HG03135 (cell line): ENCODE measurements at regions not wholly inside any gene's neighbourhood (a gene's known extent, or its start where the extent isn't known, plus 50 kb on each side); places are given as distances from the start of the nearest gene placed in this dataset.

Experiments
- ATAC-seq: cut with Tn5 transposase; IDR thresholded peaks from one replicate; pipeline ENCODE4 v1.9.1; 2021; ENCODE audit warnings: mild to moderate bottlenecking, moderate library complexity; ENCODE audit not compliant: unreplicated experiment

DNA sequence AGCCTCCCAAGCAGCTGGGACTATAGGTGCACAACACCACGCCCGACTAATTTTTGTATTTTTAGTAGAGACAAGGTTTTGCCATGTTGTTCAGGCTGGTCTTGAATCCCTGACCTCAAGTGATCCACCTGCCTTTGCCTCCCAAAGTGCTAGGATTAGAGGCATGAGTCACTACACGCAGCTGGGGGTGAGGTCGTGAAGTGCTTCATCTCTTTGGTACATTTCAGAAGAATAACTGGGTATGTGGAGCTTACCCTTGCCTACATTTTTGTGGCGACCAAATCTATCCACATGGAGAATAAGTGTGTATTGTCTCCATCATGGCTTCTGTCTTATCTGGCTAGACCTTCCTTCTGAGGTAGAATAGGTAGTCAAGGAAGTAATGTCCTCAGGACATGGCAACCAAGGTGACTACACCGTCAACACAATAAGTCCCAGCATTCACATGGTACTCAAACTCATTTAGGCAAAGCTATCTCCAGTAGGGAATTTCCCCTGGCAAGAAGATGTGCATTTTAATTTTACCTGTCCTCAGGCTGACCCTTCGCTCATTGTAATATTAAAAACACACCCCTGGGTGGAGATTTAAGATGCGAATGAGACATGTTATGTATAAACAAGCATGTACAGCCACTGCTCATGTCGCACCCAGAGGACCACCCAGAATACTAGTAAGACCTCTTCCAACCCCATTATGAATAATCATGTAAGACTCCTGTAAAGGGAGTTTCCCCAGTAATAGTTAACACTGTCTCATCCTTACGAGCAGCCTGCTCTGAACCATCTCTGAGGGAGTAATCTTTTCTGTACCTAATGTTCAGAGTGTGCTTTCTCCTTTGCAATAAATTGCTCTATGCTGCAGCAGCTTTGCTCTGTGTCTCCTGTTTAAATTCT is 1173.2 kb downstream of the TAF11L14 start:
- no peak for ATAC-seq

DNA sequence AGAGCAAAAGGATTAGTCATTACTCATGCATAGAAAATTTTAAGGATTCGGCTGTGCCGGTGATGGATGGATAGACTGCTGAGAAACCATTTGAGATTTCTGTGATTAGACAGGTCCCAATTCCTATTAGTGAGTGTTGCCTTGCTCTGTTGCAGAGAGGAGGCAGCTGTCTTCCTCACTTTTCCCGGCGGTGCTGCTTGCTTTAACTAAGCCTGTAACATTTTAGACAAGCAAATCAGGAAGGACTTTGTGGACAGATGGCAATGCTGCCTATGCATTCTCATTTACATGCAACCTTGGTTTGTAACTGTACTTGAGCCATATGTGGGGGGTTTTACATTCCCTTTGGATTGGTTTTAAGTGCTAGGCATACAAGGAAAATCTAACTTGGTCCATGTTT is 1176.3 kb downstream of the CDH18 start:
- no peak for ATAC-seq

DNA sequence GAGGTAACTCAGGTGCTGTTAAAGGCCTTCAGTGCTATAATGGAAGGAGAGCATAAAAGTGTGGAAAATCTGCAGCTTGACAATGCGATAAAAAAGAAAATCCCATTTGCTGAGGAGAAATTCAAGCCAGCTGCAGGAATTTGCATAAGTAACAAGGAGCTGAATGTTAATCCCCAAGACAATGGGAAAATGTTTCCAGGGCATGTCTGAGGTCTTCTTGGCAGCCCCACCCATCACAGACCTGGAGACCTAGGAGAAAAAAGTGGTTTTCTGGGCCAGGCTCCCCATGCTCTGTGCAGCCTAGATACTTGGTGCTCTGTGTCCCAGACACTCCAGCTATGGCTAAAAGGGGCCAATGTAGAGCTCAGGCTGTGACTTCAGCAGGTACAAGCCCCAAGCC is 1159.6 kb downstream of the CDH18 start:
- no peak for ATAC-seq

DNA sequence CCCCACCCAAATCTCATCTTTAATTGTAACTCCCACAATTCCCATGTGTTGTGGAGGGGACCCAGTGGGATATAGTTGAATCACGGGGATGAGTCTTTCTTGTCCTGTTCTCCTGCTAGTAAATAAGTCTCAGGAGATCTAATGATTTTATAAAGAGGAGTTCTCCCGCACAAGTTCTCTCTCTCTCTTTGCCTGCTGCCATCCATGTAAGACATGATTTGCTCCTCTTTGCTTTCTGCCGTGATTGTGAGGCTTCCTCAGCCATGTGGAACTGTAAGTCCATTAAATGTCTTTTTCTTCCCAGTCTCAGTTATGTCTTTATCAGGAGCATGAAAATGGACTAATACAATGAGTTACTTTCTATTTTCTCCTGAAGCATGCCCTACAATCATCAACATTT is 1158.5 kb downstream of the CDH18 start:
- ATAC-seq, result no peak

GRCh38 chr5:18850216-18850615 is 1137.8 kb downstream of the CDH18 start:
- ATAC-seq, result no peak

GRCh38 chr5:18872978-18873377 is 1115.0 kb downstream of the CDH18 start:
- ATAC-seq, result no peak

DNA sequence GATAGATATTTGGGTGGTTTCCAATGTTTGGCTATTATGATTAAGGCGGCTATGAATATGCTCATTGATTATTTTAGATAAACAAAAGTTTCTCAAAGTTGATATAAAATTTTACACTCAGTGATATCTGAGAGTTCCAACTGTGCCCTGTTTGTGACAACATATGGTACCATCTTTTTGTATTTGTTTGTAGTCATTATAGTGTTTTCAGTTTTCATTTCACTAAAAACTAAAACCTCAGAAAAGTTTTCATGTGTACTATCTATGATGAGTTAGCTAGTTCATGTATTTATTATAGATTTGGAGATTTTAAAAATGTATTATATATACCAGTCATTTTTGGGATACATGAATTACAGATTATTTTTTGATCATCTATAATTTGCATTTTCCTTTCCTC is 1111.4 kb downstream of the CDH18 start:
- no peak for ATAC-seq

GRCh38 chr5:18881615-18882014 is 1106.4 kb downstream of the CDH18 start:
- no peak for ATAC-seq

- ATAC-seq, result no peak
Measured at GRCh38 chr5:18882154-18882553, 1105.8 kb downstream of the CDH18 start.

DNA sequence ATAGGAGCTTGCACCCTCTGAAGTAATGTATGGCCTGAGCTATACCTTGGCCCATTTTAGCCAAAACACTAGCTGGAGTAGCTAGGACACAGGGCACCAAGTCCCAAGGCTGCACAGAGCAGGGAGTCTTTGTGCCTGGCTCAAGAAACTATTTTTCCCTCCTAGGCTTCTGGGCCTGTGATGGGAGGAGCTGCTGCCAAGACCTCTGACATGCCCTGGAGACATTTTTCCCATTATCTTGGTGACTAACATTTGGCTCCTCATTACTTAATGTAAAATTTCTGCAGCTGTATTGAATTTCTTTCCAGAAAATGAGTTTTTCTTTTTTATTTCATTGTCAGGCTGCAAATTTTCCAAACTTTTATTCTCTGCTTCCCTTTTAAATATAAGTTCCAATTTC is 1099.2 kb downstream of the CDH18 start:
- no peak for ATAC-seq

DNA sequence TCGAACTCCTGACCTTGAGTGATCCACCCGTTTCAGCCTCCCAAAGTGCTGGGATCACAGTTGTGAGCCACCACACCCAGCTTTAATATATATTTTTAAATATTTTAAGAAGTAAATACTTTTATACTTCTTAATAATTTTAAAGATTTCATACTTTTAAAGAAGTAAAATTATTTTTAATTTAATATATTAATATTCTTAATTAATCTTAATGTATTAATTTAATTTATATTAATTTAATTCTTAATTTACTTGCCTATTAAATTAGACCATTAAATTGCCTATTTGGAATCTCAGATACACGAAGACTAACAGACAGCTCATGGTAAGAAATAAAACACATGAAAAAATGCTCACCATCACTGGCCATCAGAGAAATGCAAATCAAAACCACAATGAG is 1087.4 kb downstream of the CDH18 start:
- ATAC-seq, result no peak

- no peak for ATAC-seq
Measured at GRCh38 chr5:18920966-18921365, 1067.0 kb downstream of the CDH18 start.

- ATAC-seq, result no peak
Measured at GRCh38 chr5:18932081-18932480, 1055.9 kb downstream of the CDH18 start.

GRCh38 chr5:18944771-18945170 is 1043.2 kb downstream of the CDH18 start:
- ATAC-seq, result no peak

GRCh38 chr5:18954239-18954638 is 1033.8 kb downstream of the CDH18 start:
- ATAC-seq, result no peak

DNA sequence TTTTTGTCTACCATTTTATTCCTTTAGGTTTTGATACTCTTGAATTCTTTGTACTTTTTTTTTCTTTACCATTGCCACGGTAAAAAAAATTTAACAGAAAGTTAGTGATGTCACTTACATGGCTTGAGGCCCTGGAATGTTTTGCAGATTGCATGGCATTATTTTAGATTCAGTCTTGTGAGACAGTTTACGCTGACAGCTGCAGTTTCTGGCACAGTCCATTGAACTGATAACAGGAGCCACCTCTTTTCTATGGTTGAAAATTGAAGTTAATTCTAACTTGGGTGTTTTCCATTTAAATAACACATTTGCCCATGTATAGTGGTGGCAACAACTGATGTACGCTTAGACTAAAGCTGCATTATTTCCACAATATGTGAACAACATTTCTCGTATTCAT is 1028.5 kb downstream of the CDH18 start:
- no peak for ATAC-seq

- no peak for ATAC-seq
Measured at GRCh38 chr5:18961234-18961633, 1026.8 kb downstream of the CDH18 start.

DNA sequence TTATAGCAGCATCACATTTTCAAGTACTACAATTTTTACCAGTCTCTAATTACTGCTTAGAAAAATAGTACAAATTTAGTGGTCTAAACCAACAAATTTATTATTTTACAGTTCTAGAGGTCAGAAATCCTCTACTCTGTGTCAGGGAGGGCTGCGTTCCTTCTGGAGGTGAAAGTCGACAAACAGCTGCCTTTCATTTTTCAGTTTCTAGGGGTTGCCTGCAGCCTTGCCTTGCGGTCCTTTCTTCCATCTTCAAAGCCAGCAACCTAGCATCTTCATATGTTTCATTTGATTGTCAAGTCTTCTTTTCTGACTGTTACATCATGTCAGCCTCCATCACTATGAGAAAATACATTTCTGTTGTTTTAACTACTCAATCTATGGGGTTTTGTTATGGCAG is 1022.1 kb downstream of the CDH18 start:
- no peak for ATAC-seq

- no peak for ATAC-seq
Measured at GRCh38 chr5:18967637-18968036, 1020.4 kb downstream of the CDH18 start.

- ATAC-seq, result no peak
Measured at GRCh38 chr5:18968966-18969365, 1019.0 kb downstream of the CDH18 start.

- no peak for ATAC-seq
Measured at GRCh38 chr5:18970000-18970399, 1018.0 kb downstream of the CDH18 start.

GRCh38 chr5:18972177-18972576 is 1015.8 kb downstream of the CDH18 start:
- no peak for ATAC-seq

- ATAC-seq, result no peak
Measured at GRCh38 chr5:18975624-18976023, 1012.4 kb downstream of the CDH18 start.
